Activated T-cell treated with anti-CD3 and anti-CD28 coated beads, Interleukin-2, amount 50 U/mL, for 24 hours (primary cell): ENCODE measurements at regions not wholly inside any gene's neighbourhood (a gene's known extent, or its start where the extent isn't known, plus 50 kb on each side); places are given as distances from the start of the nearest gene placed in this dataset.

ENCODE experiments used
- DNase-seq: peaks from one replicate; pipeline ENCODE4 v3.0.0-alpha.2; 2020
- H3K27ac Mint-ChIP-seq: 2 replicates; pipeline ENCODE4 v1.8.0; 2020; ENCODE audit warnings: mild to moderate bottlenecking, mixed read lengths
- H3K27me3 Mint-ChIP-seq: 2 replicates; pipeline ENCODE4 v1.8.0; 2020; ENCODE audit warnings: mixed read lengths
- H3K36me3 Mint-ChIP-seq: 2 replicates; pipeline ENCODE4 v1.8.0; 2020; ENCODE audit warnings: low read depth, mixed read lengths
- H3K4me1 Mint-ChIP-seq: 2 replicates; pipeline ENCODE4 v1.8.0; 2020; ENCODE audit warnings: low read depth, mixed read lengths
- H3K4me3 Mint-ChIP-seq: 2 replicates; pipeline ENCODE4 v1.8.0; 2020; ENCODE audit warnings: mild to moderate bottlenecking, moderate library complexity, mixed read lengths
- H3K9me3 Mint-ChIP-seq: 2 replicates; pipeline ENCODE4 v1.8.0; 2020; ENCODE audit warnings: mixed read lengths

DNA sequence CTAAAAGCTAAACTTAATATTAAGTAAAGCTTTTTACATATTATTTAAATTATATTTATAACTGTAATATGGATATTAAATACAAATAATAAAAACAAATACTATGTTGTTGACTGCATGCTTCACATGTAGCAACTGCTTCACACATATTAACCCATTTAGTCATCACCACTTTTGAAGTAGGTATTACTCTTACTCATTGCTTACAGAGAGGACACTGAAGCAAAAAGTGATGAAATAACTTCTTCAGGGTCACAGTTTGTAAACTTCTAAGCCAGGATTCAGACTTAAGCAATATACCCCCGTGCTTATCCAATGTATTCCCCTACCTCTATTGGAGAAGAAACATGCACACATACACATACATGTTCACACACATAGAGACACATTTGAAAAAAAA is 166.6 kb downstream of the DKK2 start:
- Mint-ChIP-seq H3K27me3 (no peaks in the 10 kb centered on the region), H3K9me3 (peaks cover 8% of the 10 kb centered on the region), H3K4me3 (no peak overlapping the region), H3K36me3 (no peaks in the 10 kb centered on the region), H3K27ac (no peak overlapping the region), H3K4me1 (no peaks in the 10 kb centered on the region)
- no peak for DNase-seq

DNA sequence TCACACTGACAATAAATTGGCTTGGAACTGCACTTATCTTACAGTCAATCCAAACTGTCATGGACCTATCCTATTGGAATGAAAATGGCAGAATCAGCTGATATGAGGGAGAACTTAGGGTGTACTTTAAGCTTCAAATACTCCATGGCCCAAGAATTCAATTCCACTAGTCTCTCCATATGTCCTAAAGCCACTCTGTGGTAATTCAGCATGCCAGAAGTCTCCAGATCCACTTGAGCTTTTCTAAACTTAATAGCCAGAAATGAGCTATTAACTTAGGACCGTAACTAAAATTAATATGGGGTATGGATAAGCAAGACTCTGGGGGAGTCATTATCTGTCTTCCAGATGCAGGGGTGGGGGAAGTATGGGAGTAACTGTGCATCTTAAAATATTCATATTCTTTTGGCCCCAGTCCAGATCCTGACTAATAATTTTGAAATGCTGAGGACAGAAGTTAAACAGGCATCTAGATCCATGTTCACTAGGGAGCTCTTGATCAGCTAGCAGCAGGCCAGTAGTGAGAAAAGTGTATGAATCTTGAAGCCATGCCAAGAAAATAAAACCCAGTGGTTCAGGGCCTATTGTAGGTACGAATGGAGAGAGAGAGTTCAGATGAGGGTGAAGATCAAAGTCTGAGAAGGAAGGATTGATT is 167.6 kb downstream of the DKK2 start:
- no peak for DNase-seq
- Mint-ChIP-seq H3K9me3 (peaks cover 8% of the 10 kb centered on the region), H3K36me3 (no peaks in the 10 kb centered on the region), H3K27ac (no peak overlapping the region), H3K27me3 (no peaks in the 10 kb centered on the region), H3K4me1 (no peaks in the 10 kb centered on the region), H3K4me3 (no peak overlapping the region)

DNA sequence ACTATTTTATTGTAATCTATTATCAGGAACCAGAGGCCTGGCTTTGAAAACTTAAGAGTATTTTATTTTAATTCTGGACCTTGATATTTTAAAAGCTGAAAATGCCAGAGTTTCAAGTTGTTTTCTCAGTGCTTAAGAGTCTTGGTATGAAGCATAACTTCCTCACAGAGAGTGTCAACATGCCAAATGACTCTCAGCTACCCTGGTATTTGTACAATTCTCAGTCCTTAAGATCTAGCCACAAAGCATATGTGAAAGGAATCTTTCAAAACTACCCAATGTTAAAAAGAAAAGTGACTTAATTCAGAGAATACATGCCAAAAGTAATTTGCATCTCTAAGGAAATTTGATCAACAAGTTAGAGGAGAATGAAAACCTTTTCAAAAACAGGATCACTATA is 171.9 kb downstream of the DKK2 start:
- Mint-ChIP-seq H3K36me3 (no peaks in the 10 kb centered on the region), H3K9me3 (peaks cover 2% of the 10 kb centered on the region), H3K4me3 (no peak overlapping the region), H3K4me1 (no peaks in the 10 kb centered on the region), H3K27ac (no peak overlapping the region), H3K27me3 (no peaks in the 10 kb centered on the region)
- DNase-seq: no peak

DNA sequence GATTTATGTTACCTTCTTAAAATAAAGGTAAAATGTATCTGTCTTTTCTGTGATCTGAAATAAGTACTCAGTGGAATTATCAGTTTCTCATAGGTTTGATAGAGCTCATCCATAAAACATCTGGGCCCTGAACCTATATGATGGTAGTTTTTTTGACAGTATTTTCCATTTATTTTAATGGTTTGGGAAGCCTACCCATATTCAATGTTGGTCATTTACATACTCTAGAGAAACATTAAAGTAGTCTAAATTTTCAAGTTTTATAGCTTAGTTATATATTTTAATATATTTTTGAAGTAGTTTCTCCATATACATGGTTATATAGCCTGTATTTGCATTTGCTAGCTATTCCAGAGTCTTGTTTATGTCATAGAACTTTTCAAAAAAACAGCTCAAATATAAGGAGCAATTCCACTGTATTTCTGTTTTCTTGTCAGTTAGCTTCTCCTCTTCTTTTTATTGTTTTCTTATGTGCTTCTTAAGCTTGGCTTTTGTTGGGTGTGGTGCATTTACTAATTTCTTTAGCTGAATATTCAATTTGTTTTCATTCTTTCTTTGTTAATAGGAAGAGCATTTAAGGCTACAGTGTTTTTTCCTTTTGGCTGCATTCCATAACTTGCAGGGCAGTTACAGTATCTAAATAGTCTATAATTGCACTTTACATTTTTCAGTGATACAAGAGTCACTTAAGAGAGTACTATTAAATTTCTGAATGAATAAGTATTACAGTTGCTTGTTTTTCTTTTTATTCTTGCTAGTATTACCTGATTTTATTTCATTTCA is 181.4 kb downstream of the DKK2 start:
- no peaks in the 10 kb centered on the region for H3K27me3 Mint-ChIP-seq
- no peaks in the 10 kb centered on the region for H3K4me1 Mint-ChIP-seq
- H3K9me3 Mint-ChIP-seq: peaks cover under 1% of the 10 kb centered on the region
- DNase-seq: no peak
- no peaks in the 10 kb centered on the region for H3K36me3 Mint-ChIP-seq
- H3K4me3 Mint-ChIP-seq: no peak overlapping the region
- no peak overlapping the region for H3K27ac Mint-ChIP-seq

DNA sequence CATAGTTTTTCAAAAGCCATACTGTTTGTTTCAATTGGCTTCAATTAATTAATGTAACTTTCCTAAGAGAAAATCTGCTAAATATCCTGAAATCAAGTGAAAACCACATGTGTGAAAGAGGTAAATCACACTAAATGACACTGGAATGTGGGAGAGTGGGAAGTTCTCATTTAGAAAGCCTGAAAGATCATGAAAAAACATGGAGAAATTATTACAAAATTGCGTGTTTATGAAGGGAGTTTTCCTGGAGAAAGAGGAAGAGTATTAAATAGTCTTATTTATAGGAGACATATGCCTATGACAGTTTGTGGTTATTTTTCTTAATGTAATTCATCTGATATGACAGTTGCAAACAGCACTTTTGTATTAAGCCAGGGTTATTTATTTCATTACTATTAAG is 183.7 kb downstream of the DKK2 start:
- DNase-seq: no peak
- H3K4me1 Mint-ChIP-seq: no peaks in the 10 kb centered on the region
- H3K36me3 Mint-ChIP-seq: no peaks in the 10 kb centered on the region
- H3K9me3 Mint-ChIP-seq: peaks cover 4% of the 10 kb centered on the region
- H3K27me3 Mint-ChIP-seq: no peaks in the 10 kb centered on the region
- H3K4me3 Mint-ChIP-seq: no peak overlapping the region
- no peak overlapping the region for H3K27ac Mint-ChIP-seq

DNA sequence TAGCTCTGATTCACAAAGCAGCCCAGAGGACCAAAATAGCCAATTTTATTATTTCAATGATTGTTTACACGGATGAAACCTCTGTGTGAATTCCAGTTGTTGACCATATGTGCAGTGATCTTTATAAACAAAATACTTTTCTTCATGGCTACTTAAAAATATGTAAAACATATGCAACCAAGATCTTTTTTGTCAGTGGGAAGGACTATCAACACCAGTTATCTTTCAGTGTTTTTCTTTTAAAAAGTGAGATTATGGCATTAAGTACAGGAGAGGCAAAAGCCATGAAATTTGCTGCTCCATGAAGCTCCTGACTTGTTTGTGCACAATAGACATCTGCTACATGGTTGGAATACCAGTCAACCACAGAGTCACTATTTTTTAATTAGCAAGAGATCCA is 184.4 kb downstream of the DKK2 start:
- Mint-ChIP-seq H3K9me3 (peaks cover 4% of the 10 kb centered on the region), H3K36me3 (no peaks in the 10 kb centered on the region), H3K4me3 (no peak overlapping the region), H3K27me3 (no peaks in the 10 kb centered on the region), H3K4me1 (no peaks in the 10 kb centered on the region), H3K27ac (no peak overlapping the region)
- DNase-seq: no peak

DNA sequence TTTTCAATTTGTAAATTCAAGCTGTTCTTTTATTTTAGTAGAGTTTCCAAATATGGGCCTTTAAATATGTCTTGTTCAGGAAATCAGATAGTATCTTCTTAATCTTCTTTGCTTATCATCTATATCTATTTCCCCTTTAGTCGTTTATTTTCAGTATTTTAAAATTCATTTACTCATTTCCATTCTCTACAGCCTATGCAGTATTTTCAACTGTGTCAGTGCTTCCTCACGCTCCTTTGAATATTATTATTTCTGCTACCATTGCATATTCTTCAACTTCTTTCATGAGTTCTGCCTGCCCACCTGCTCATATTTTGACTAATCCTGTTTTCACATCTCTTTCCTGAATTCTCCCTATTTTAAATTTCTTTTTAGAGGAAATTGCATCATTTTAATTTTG is 185.4 kb downstream of the DKK2 start:
- Mint-ChIP-seq H3K27ac (no peak overlapping the region), H3K4me3 (no peak overlapping the region), H3K4me1 (no peaks in the 10 kb centered on the region), H3K27me3 (no peaks in the 10 kb centered on the region), H3K9me3 (peaks cover 4% of the 10 kb centered on the region), H3K36me3 (no peaks in the 10 kb centered on the region)
- DNase-seq: no peak

DNA sequence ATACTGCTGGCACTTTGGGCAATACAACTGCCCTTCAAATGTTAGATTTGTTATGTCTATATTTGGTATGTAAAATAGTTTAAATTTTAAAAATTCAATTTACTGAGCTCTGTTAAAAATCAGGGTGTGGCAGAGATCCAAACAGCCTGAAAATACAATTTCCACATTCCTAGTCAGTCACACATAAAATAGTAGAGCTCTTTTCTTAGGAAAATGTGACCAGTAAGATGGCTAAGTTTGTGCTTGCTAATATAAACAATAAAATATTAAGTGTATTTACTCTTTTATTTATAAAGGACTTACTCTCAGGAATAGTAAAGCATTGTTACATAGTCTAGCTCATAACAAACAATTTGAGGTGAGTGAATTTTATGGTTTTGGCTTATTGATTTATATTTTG is 200.2 kb downstream of the DKK2 start:
- Mint-ChIP-seq H3K4me3 (no peak overlapping the region), H3K27me3 (no peaks in the 10 kb centered on the region), H3K4me1 (no peaks in the 10 kb centered on the region), H3K9me3 (peaks cover 9% of the 10 kb centered on the region), H3K27ac (no peak overlapping the region), H3K36me3 (no peaks in the 10 kb centered on the region)
- DNase-seq: no peak

DNA sequence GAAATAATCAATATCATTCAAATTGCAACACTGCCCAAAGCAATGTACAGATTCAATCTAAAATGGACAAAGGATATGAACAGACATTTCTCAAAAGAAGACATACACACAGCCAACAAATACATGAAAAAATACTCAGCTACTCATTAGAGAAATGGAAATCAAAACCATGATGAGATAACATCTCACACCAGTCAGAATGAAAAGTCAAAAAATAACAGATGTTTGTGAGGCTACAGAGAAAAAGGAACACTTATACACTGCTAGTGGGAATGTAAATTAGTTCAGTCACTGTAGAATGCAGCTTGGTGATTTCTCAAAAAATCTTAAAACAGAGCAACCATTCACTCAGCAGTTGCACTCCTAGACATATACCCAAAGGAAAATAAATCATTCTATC is 205.2 kb downstream of the DKK2 start:
- Mint-ChIP-seq H3K27me3 (no peaks in the 10 kb centered on the region), H3K4me3 (no peak overlapping the region), H3K27ac (no peak overlapping the region), H3K36me3 (no peaks in the 10 kb centered on the region), H3K4me1 (no peaks in the 10 kb centered on the region), H3K9me3 (peaks cover 4% of the 10 kb centered on the region)
- DNase-seq: no peak

DNA sequence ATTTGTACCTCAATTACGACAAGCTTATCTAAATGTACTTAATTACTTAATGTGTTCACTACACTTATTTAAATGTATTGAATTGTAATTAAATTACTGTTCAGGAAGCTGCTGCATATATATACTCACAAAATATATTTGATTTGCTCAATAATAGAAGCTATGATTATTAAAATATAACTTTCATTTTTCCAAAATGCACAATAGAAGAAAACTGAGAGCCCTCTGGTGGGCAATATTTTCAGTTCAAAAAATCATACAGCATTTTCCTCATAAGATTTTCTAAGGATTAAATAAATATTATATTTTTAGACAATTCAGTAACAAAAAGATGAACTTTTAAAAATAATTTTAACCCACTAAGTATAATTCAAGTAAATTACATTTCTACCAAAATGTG is 217.3 kb downstream of the DKK2 start:
- Mint-ChIP-seq H3K4me1 (no peaks in the 10 kb centered on the region), H3K36me3 (no peaks in the 10 kb centered on the region), H3K27ac (no peak overlapping the region), H3K9me3 (no peaks in the 10 kb centered on the region), H3K27me3 (no peaks in the 10 kb centered on the region), H3K4me3 (no peak overlapping the region)
- DNase-seq: no peak

DNA sequence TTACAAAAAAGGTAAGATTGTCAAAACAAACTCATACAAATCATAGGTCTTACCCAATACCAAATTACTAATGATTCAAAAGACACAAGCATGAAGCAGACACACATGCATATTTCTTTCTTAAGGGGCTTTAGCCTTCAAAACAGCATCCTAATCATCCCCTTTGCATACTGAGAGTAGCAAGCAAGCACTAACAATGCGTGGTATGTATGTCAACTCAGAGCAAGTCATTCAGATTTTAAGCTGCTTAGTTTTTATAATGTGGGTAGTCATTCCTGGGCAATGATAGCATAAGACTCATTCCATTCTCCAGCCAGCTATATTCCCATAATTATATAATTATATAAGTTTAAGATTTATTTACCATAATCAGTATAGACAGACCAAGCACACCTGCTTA is 219.6 kb downstream of the DKK2 start:
- DNase-seq: no peak
- H3K27me3 Mint-ChIP-seq: no peaks in the 10 kb centered on the region

DNA sequence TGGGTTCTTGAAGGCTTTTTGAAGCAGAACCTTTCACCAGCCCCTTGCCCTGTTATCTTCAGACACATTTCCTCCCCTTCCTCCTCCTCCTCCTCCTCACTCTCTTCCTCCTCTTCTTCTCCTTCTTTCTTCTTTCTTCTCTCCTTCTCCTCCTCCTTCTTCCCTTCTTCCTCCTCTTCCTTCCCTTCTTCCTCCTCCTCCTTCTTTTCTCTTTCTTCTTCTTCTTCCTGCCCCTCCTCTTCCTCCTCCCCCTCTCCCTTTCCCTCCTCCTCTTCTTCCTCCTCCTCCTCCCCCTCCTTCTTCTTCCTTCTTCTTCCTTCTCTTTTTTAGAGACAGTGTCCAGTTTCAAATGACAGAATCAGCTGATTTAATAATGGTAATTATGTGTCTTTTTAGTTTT is 226.0 kb downstream of the DKK2 start:
- no peak overlapping the region for H3K4me3 Mint-ChIP-seq
- H3K9me3 Mint-ChIP-seq: no peaks in the 10 kb centered on the region
- H3K36me3 Mint-ChIP-seq: no peaks in the 10 kb centered on the region
- no peak for DNase-seq
- no peaks in the 10 kb centered on the region for H3K27me3 Mint-ChIP-seq
- no peaks in the 10 kb centered on the region for H3K4me1 Mint-ChIP-seq
- no peak overlapping the region for H3K27ac Mint-ChIP-seq

More for the DNA sequence above, 219.6 kb downstream of the DKK2 start:
- no peak overlapping the region for H3K4me3 Mint-ChIP-seq
- no peaks in the 10 kb centered on the region for H3K36me3 Mint-ChIP-seq
- no peak overlapping the region for H3K27ac Mint-ChIP-seq
- no peaks in the 10 kb centered on the region for H3K9me3 Mint-ChIP-seq
- no peaks in the 10 kb centered on the region for H3K4me1 Mint-ChIP-seq

DNA sequence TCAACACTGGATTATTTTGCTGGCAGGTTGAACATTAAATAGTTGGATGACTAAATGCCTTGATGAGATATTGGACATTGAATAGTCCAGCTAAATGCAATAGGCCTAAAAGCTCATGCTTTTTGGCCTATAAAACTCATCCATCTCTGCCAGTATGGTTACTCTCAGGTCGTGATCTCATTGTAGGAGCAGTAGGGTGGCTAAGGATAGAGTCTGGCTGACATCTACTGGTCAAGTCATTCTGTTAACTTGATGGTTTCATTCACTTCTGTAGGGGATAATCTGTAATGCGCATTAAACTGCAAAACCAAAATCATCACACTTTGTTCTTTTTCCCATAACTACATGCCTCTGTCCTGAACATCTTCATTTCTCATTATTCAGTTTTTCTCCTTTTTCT is 227.0 kb downstream of the DKK2 start:
- no peak for DNase-seq
- Mint-ChIP-seq H3K9me3 (no peaks in the 10 kb centered on the region), H3K36me3 (no peaks in the 10 kb centered on the region), H3K4me3 (no peak overlapping the region), H3K27me3 (no peaks in the 10 kb centered on the region), H3K27ac (no peak overlapping the region), H3K4me1 (no peaks in the 10 kb centered on the region)

DNA sequence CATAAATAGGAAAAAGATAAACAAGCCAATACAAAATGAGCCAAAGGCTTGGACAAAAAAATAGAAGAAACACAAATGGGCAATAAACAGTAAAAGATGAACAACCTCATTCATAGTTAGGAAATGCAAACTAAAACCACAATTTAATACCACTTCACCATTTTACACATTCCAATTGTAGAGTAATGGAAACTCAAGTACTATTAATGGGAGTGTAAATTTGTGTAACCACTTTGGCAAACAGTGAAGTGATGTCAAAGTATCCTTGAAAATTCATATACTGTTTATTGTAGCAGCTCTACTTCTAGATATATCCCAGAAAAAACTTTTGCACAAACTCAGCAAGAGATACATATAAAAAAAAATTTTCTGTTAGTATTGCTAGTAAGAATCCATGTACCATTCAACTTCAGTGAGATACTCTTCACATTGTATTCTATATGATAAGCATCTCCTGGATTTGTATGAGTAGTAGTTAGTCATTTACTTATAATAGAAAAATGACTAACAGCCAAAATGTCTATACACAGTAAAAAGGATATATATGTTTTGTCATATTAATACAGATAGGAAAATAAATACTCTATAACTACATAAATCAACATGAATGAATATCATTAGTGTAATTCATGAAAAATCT is 229.8 kb downstream of the DKK2 start:
- H3K4me3 Mint-ChIP-seq: no peak overlapping the region
- DNase-seq: no peak
- no peaks in the 10 kb centered on the region for H3K27me3 Mint-ChIP-seq
- no peaks in the 10 kb centered on the region for H3K36me3 Mint-ChIP-seq
- no peaks in the 10 kb centered on the region for H3K4me1 Mint-ChIP-seq
- H3K27ac Mint-ChIP-seq: no peak overlapping the region
- H3K9me3 Mint-ChIP-seq: no peaks in the 10 kb centered on the region

DNA sequence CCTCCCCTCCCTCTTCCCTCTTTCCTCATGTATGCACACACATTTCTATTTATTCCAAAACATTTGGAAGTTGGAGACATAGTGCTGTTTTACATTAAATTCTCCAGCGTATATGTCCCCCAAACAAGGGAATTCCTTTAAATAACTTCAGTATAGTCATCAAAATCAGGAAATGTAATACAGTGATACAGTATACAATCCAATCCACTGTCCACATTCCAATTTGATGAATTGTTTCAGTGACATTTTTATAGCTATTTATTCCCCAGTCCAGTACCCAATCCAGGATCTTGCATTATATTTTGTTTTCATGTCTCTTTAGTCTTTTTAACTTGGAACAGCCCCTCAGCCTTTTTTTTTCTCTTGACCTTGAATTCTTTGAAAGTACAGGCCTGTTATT is 233.0 kb downstream of the DKK2 start:
- H3K4me3 Mint-ChIP-seq: no peak overlapping the region
- no peak overlapping the region for H3K27ac Mint-ChIP-seq
- H3K9me3 Mint-ChIP-seq: no peaks in the 10 kb centered on the region
- H3K4me1 Mint-ChIP-seq: no peaks in the 10 kb centered on the region
- H3K36me3 Mint-ChIP-seq: no peaks in the 10 kb centered on the region
- no peaks in the 10 kb centered on the region for H3K27me3 Mint-ChIP-seq
- no peak for DNase-seq
